SK-N-SH (cell line): ENCODE measurements at regions not wholly inside any gene's neighbourhood (a gene's known extent, or its start where the extent isn't known, plus 50 kb on each side); places are given as distances from the start of the nearest gene placed in this dataset.

Experiments used
- CTCF ChIP-seq: fragments of 200-600 bp; sonication (generic); IDR thresholded peaks from 2 replicates; pipeline ENCODE4 v1.6.1; 2017; ENCODE audit warnings: antibody characterized with exemption, mild to moderate bottlenecking, moderate library complexity
- EP300 ChIP-seq, 2 experiments: IDR thresholded peaks; 2 replicates each; pipeline versions ENCODE4 v1.4.0 to v1.6.1; 2012; ENCODE audit warnings: borderline replicate concordance in 1 of 2, low read depth in 1 of 2, low read length in 1 of 2
- EZH2phosphoT487 ChIP-seq: fragments of 200-600 bp; sonication (generic); IDR thresholded peaks from 2 replicates; pipeline ENCODE4 v1.6.1; 2017; ENCODE audit warnings: low read depth, mixed run types, mild to moderate bottlenecking, antibody characterized with exemption, moderate library complexity, borderline replicate concordance
- RXRA ChIP-seq: IDR thresholded peaks from 2 replicates; pipeline ENCODE4 v1.4.0; 2012; ENCODE audit warnings: low read depth, mild to moderate bottlenecking, borderline replicate concordance
- TAF1 ChIP-seq: IDR thresholded peaks from 2 replicates; pipeline ENCODE4 v1.6.1; 2012; ENCODE audit warnings: low read depth, mild to moderate bottlenecking, low read length, moderate library complexity, borderline replicate concordance
- TEAD4 ChIP-seq: IDR thresholded peaks from 2 replicates; pipeline ENCODE4 v1.4.0; 2012; ENCODE audit warnings: mild to moderate bottlenecking, borderline replicate concordance; ENCODE audit not compliant: insufficient read depth
- YY1 ChIP-seq: IDR thresholded peaks from 2 replicates; pipeline ENCODE4 v1.4.0; 2012; ENCODE audit warnings: low read depth, mild to moderate bottlenecking

- no peak for TF ChIP-seq CTCF
- no peak for TF ChIP-seq EP300 (IDR thresholded peaks at IDR 0.05; ENCODE audit: borderline replicate concordance in 1 of 2, low read depth in 1 of 2, low read length in 1 of 2)
- no peak for TF ChIP-seq TAF1
- TF ChIP-seq EZH2phosphoT487: no peak
- no peak for TF ChIP-seq TEAD4
- TF ChIP-seq YY1: no peak
- TF ChIP-seq RXRA: no peak
These were observed 177.3 kb upstream of the CAMK1G start for GRCh38 chr1:209406168-209406567.
